Right cardiac atrium (tissue), 5 donors: ENCODE measurements at regions not wholly inside any gene's neighbourhood (a gene's known extent, or its start where the extent isn't known, plus 50 kb on each side); places are given as distances from the start of the nearest gene placed in this dataset.

Experiments used
- ATAC-seq, 2 donors: fragments of 200-7000 bp; cut with Tn5 transposase; one replicate each; pipeline versions ENCODE4 v1.8.0 to v1.9.1; 2020; ENCODE audit warnings: moderate library complexity in 2 of 2, mild to moderate bottlenecking in 1 of 2
- DNase-seq, 3 donors: peaks; one replicate each; pipeline ENCODE4 v3.0.0-alpha.2; 2020
- H3K27ac ChIP-seq: one replicate; pipeline ENCODE4 v1.5.1; 2013; ENCODE audit warnings: mild to moderate bottlenecking, low read length, control low read depth, moderate library complexity
- H3K27me3 ChIP-seq: one replicate; pipeline ENCODE4 v1.6.1; 2013; ENCODE audit not compliant: control insufficient read depth, insufficient read depth
- H3K4me1 ChIP-seq: one replicate; pipeline ENCODE4 v1.6.1; 2013; ENCODE audit warnings: low read length; ENCODE audit not compliant: control insufficient read depth, insufficient read depth
- H3K4me3 ChIP-seq: one replicate; pipeline ENCODE4 v1.5.1; 2013; ENCODE audit warnings: low read length, control low read depth
- H3K9me3 ChIP-seq: one replicate; pipeline ENCODE4 v1.6.1; 2013; ENCODE audit warnings: low read length; ENCODE audit not compliant: control insufficient read depth
- WGBS: extraction: QIAGEN DNeasy Blood & Tissue Kit; methylation state at CpG from one replicate; pipeline ENCODE4 v1.1.7; 2013; 5-methylcytosine and 5-hydroxymethylcytosine counted together
- intact Hi-C, 4 donors: fragments of 100-400 bp; cut with DNase I; formaldehyde crosslinking; loops; one replicate each; pipeline versions ENCODE4 v1.11.0 to v1.14.0; 2022 to 2023
- donor health status: healthy with polysubstance abuse.
- donor health status: DM: no; HTN: yes; CAD: no.
- donor health status: DM: no; HTN: no; CAD: no.
- donor health status: DM: no; HTN: yes; CAD: no; lungs with severe emphysema.
- donor health status: DM: yes; HTN: yes; CAD: no.

DNA sequence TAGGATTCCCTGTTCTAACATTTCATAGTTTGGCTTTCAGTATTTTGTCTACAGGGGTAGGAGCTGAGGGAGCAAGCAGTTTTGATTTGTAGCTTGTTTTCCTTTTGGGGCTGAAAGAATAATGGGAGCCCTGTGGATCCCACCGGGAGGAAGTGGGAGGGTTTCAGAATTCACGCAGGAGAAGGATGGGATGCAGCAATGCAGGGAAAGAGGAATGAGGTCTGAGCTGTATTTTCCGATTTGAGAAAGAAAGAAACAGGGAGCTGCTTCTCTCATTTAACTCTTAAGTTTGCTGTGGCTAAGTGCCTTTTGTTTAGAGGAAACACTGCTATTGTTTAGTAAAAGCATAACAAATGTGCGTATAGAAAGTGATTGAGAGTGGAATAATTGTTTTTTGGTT lies 141.0 kb downstream of the ADCYAP1 start:
- 22% methylated on average over 4 of the region's 4 CpGs for WGBS
- ATAC-seq (no peak), DNase-seq (no peak)
- Histone ChIP-seq H3K4me3 (no peak overlapping the region), H3K27ac (no peak overlapping the region), H3K27me3 (no peaks in the 10 kb centered on the region), H3K9me3 (no peaks in the 10 kb centered on the region), H3K4me1 (no peaks in the 10 kb centered on the region)
- intact Hi-C loops, result no loop called here

DNA sequence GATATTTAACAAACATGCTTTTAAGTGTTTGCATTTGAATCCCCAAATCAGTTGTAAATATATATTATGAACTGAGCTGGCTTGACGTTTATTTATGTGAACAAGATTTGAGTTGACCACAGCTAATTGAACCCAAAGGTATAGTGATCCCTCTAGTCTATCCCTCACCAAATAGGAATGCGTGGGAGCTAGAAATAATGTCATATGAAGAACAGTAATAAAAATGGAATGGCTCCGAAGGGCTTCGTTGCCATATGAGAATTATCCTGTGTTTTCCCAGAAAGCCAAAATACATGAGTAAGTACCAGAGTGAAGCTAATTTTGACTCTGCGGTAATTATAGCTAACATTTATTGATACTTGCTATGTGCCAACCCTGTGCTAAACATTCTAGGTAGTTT lies 142.7 kb downstream of the ADCYAP1 start:
- no peak overlapping the region for H3K4me3 ChIP-seq
- intact Hi-C loops, result no loop called here
- no peaks in the 10 kb centered on the region for H3K4me1 ChIP-seq
- H3K27me3 ChIP-seq, result no peaks in the 10 kb centered on the region
- WGBS, result 75% methylated on average over 5 of the region's 5 CpGs
- no peak for ATAC-seq
- no peak overlapping the region for H3K27ac ChIP-seq
- H3K9me3 ChIP-seq, result no peaks in the 10 kb centered on the region
- DNase-seq, result no peak

DNA sequence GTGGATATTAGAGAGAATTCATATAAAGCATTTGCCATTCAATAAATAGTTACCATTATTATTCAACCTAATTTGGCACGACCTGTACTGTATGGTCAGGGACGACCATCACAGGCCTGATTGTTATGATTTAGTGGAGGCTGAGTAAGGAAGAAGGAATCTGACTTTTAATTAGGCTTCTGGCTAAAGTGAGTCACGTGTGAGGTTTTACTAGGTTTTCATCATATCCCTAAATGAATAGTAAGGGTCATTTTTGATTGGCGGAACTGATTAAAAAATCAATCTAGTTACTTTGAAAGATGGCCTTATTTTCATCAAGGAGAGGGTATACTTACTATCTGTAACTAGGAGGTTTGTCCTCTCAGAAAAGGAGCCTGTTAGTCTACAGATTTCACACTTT lies 143.4 kb downstream of the ADCYAP1 start:
- intact Hi-C loops, result no loop called here
- Histone ChIP-seq H3K4me1 (no peaks in the 10 kb centered on the region), H3K27ac (no peak overlapping the region), H3K4me3 (no peak overlapping the region), H3K9me3 (no peaks in the 10 kb centered on the region), H3K27me3 (no peaks in the 10 kb centered on the region)
- WGBS, result 63% methylated on average over 4 of the region's 4 CpGs
- ATAC-seq (no peak), DNase-seq (no peak)

DNA sequence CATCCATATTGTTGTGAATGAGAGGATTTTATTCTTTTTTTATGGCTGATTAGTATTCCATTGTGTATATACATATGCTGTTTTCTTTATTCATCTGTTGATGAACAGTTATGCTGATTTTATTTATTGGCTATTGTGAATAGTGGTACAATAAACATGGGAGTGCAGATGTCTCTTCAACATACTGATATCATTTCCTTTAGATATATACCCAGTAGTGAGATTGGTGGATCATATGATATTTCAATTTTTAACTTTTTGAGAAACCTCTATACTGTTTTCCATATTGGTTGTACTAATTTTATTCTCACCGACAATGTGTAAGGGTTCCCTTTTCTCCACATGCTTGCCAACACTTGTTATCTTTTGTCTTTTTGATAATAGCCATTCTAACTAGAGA lies 144.5 kb downstream of the ADCYAP1 start:
- intact Hi-C loops, result no loop called here
- WGBS, result 75% methylated on average over 1 of the region's 1 CpG

DNA sequence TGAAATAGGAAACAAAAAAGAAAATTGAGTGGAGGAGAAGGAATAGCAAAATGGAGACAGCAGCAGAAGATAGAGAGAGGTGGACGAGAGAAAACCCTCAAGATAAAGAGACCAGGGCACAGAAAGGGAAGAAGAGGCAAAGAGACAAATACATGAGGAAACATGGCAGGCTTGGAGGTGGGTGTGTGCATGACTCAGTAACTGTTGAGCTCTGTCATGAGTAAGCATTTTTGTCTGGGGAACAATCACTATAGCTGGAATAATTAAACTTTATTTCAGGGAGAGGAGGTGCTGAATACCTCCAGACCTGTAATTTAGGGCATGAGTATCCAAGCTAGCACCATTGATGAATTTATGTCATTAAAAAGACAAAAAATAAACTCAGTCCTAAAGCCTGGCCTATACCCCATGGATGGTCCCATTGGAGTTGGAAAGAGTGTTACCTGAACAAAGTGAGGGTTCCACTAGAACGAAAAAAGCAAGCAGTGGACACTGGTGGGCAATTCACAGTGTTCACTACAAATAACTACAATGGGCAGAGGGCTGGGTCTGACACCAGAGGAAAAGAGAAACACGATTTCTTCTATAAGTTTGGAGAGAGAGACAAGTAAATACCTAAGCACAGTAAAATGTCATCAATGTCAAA lies 145.5 kb downstream of the ADCYAP1 start:
- Histone ChIP-seq H3K4me1 (no peaks in the 10 kb centered on the region), H3K27me3 (no peaks in the 10 kb centered on the region), H3K4me3 (no peak overlapping the region), H3K9me3 (no peaks in the 10 kb centered on the region), H3K27ac (no peak overlapping the region)
- WGBS, result 59% methylated on average over 3 of the region's 3 CpGs
- DNase-seq (no peak), ATAC-seq (no peak)
- intact Hi-C loops, result no loop called here

More for the DNA sequence above, 144.5 kb downstream of the ADCYAP1 start:
- DNase-seq, result no peak
- no peak for ATAC-seq
- Histone ChIP-seq H3K27me3 (no peaks in the 10 kb centered on the region), H3K4me1 (no peaks in the 10 kb centered on the region), H3K27ac (no peak overlapping the region), H3K4me3 (no peak overlapping the region), H3K9me3 (no peaks in the 10 kb centered on the region)

DNA sequence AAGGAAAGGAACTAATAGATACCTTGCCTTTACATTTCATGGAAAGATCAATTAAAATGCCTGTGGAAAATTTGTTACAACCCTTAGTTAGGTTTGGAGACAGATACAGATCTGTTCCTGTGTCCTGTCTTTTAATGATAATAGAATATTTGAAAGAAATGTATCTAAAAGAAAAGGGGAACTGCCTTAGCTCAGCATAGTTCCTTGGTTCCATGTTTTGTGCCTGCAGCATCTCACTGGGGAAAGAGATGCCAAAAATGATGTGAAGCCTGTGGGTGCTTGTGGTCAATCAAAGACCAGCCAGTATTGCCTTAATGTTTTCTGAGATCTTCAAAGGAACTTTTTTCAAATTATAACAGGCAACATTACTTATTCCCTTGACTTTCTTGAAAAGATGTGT lies 147.6 kb downstream of the ADCYAP1 start:
- Histone ChIP-seq H3K4me1 (no peaks in the 10 kb centered on the region), H3K9me3 (no peaks in the 10 kb centered on the region), H3K4me3 (no peak overlapping the region), H3K27me3 (no peaks in the 10 kb centered on the region), H3K27ac (no peak overlapping the region)
- DNase-seq (no peak), ATAC-seq (no peak)
- intact Hi-C loops, result no loop called here

DNA sequence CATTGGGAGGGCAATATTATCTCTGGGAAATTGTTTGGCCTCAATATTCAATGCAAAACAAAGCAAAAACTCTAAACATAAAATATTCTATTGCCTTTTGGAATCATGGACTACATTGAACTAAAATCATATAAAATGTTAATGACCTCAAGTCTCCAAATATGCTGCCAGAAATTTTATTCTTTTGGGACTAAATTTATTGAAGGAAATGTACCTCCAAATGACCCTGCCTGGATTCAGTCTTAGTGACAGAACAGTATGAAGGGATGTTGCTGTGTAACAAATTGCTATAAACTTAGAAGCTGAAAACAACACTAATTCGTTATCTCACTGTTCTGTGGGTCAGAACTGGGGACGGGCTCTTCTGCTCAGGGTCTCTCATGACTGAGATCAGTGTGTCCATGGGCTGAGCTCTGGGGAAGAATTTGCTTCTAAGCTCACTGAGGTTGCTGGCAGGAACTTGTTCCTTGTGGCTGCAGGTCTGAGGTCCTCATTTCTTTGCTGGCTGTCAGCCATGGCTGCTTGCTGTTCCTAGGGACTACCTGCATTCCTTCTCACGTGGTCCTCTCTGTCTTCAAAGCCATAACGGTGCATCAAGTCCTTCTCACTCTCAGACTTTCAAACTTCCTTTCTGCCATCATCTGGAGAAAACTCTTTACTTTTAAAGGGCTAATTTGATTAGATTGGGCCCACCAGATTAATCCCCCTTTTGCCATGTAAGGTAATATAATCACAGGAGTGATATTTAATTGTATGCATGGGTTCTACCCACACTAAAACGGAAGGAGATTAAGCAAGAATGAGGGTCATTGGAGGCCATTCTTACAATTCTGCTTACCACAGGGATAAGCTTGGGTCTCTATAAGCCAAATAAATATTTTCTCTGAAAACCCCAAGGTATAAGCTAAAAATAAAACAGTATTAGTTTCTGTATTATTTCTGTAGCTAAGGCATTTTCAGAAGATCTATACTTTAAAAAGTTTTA lies 149.0 kb downstream of the ADCYAP1 start:
- Histone ChIP-seq H3K27ac (no peak overlapping the region), H3K4me1 (no peaks in the 10 kb centered on the region), H3K9me3 (no peaks in the 10 kb centered on the region), H3K27me3 (no peaks in the 10 kb centered on the region), H3K4me3 (no peak overlapping the region)
- no peak for DNase-seq
- WGBS, result 56% methylated on average over 5 of the region's 5 CpGs
- no peak for ATAC-seq
- intact Hi-C loops, result no loop called here

DNA sequence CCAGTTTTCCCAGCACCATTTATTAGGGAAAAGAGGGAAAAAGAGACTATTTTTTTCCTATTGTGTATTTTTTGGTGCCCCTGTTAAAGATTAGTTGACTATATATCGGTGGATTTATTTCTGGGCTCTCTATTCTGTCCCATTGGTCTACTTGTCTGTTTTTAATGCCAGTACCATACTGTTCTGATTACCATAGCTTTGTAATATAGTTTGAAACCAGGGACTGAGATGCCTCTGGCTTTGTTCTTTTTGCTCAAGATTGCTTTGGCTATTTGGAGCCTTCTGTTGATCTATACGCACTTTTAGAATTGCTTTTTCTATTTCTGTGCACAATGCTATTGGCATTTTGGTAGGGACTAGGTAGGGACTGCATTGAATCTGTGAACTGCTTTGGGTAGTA lies 151.7 kb downstream of the ADCYAP1 start:
- Histone ChIP-seq H3K4me1 (no peaks in the 10 kb centered on the region), H3K9me3 (no peaks in the 10 kb centered on the region), H3K4me3 (no peak overlapping the region), H3K27ac (no peak overlapping the region), H3K27me3 (no peaks in the 10 kb centered on the region)
- DNase-seq (no peak), ATAC-seq (no peak)
- intact Hi-C loops, result no loop called here
- WGBS, result 75% methylated on average over 2 of the region's 2 CpGs

DNA sequence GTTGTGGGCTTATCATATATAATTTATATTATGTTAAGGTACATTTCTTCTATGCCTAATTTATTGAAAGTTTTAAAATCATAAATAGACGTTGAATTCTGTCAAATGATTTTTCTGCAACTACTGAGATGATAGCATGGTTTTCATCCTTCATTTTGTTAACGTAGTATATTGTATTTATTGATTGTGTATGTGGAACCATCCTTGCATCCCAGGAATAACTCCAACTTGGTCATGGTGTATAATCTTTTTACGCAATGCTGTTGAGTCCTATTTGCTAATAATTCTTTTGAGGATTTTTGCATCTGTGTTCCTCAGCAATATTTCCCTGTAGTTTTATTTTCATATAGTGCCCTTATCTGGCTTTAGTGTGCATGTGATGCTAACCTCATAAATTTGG lies 152.7 kb downstream of the ADCYAP1 start:
- 87% methylated on average over 3 of the region's 3 CpGs for WGBS
- H3K4me3 ChIP-seq, result no peak overlapping the region
- intact Hi-C loops, result no loop called here
- H3K27ac ChIP-seq, result no peak overlapping the region
- ATAC-seq (no peak), DNase-seq (no peak)
- H3K4me1 ChIP-seq, result no peaks in the 10 kb centered on the region
- no peaks in the 10 kb centered on the region for H3K27me3 ChIP-seq
- H3K9me3 ChIP-seq, result peaks cover 2% of the 10 kb centered on the region

DNA sequence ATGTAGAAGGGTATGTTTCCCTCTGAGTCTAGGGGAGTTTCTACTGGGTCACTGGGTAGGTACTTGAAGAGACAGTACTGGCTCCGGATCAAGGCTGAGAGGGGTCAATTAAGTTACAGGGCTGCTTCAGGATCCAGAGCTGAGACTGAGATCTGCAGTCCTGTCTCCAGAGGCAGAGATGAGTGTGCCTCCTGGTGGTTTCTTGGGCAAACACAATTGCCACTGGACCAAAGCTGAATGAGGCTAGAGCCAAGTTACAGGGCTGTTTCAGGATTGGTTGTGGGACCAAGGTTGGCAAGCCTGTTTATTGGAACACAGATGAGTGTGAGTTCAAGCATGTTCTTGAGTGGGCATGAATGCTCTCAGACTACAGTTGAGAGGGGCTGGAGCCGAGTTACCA lies 157.9 kb downstream of the ADCYAP1 start:
- ATAC-seq, result no peak
- Histone ChIP-seq H3K27me3 (no peaks in the 10 kb centered on the region), H3K27ac (no peak overlapping the region), H3K9me3 (peaks cover 2% of the 10 kb centered on the region), H3K4me3 (no peak overlapping the region), H3K4me1 (no peaks in the 10 kb centered on the region)
- WGBS, result 77% methylated on average over 2 of the region's 2 CpGs
- intact Hi-C loops, result no loop called here
- DNase-seq, result no peak

DNA sequence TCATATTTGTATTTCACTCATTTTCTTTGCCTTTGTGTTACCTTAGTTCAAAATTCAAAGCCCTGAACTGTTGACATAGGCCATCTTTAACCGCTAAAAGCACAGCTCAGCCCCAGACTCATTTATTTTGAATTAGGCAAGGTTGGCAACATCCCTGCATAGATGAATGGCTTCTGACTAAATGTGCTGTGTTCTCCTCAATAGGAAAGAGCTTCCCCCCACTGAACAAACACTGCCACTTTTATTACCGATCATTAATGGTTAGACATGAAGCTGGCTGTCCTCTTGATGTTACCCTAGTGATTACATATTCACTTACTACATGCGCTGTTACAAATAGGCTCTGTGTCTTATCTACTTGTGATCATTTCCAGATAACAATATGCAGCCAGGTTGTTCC lies 170.7 kb downstream of the ADCYAP1 start:
- Histone ChIP-seq H3K27me3 (no peaks in the 10 kb centered on the region), H3K4me3 (no peak overlapping the region), H3K4me1 (no peaks in the 10 kb centered on the region), H3K9me3 (no peaks in the 10 kb centered on the region), H3K27ac (no peak overlapping the region)
- intact Hi-C loops, result no loop called here
- ATAC-seq, result no peak
- no peak for DNase-seq
- 77% methylated on average over 3 of the region's 3 CpGs for WGBS
